HepG2 (cell line): ENCODE measurements at regions not wholly inside any gene's neighbourhood (a gene's known extent, or its start where the extent isn't known, plus 50 kb on each side); places are given as distances from the start of the nearest gene placed in this dataset.

Experiments used
- ATAC-seq: fragments of 200-7000 bp; cut with Tn5 transposase; 3 replicates; pipeline ENCODE4 v1.9.1; 2020; ENCODE audit warnings: mild to moderate bottlenecking, moderate library complexity
- BruUV-seq: library from RNA; stranded (reverse); fragments of 400-500 nt; replicated peaks from 2 replicates; lab custom pipeline; 2021; lab: Mats Ljungman, UMichigan
- CTCF ChIA-PET: fragments of 300-600 bp; formaldehyde crosslinking; extraction: SDS; loops from one replicate; lab custom pipeline; 2021; ENCODE audit warnings: low total read pairs, inconsistent platforms, low intra/inter-chr PET ratio; lab: Yijun Ruan, JAX
- POLR2A ChIA-PET: fragments of 350-600 bp; sonication (Branson Sonifier 250); formaldehyde crosslinking; loops from one replicate; lab custom pipeline; 2020; ENCODE audit warnings: antibody characterized with exemption, inconsistent platforms; lab: Yijun Ruan, JAX
- DNase-seq: peaks from one replicate; pipeline ENCODE4 v3.0.0-alpha.2; 2015; ENCODE audit warnings: low spot score
- FAIRE-seq: peaks from 3 replicates; lab custom pipeline; 2011; peaks lifted over from hg19 to GRCh38; lab: Jason Lieb, UNC
- H2AFZ ChIP-seq: one replicate; pipeline ENCODE4 v1.6.1; 2011; ENCODE audit warnings: low read length, inconsistent platforms
- H3K27ac ChIP-seq: fragments of 300-600 bp; 3 replicates; pipeline ENCODE4 v1.8.0; 2011; ENCODE audit warnings: mixed run types, mild to moderate bottlenecking, mixed read lengths, low read length, inconsistent platforms; ENCODE audit not compliant: insufficient read depth; ENCODE audit errors: extremely low read length
- H3K27me3 ChIP-seq, 2 experiments: fragments of 200-600 bp in 1 of 2; 2 replicates in 1 of 2; 3 replicates in 1 of 2; pipeline versions ENCODE4 v1.6.0 to v1.8.0; 2011; ENCODE audit warnings: low read length in 2 of 2, mild to moderate bottlenecking in 2 of 2, moderate library complexity in 2 of 2, inconsistent platforms in 1 of 2; ENCODE audit not compliant: insufficient read depth in 2 of 2, control insufficient read depth in 1 of 2
- H3K36me3 ChIP-seq, 2 experiments: fragments of 200-600 bp in 1 of 2; replicated peaks in 1 of 2; 2 replicates in 1 of 2; 3 replicates in 1 of 2; pipeline versions ENCODE4 v1.5.1 to v1.8.0; 2011; ENCODE audit warnings: low read length in 2 of 2, inconsistent platforms in 1 of 2; ENCODE audit not compliant: insufficient read depth in 2 of 2, control insufficient read depth in 1 of 2
- H3K4me1 ChIP-seq: 2 replicates; pipeline ENCODE4 v1.5.1; 2012; ENCODE audit warnings: low read length, inconsistent platforms; ENCODE audit not compliant: insufficient read depth
- H3K4me2 ChIP-seq: 2 replicates; pipeline ENCODE4 v1.6.0; 2011; ENCODE audit warnings: low read depth, low read length, inconsistent platforms
- H3K4me3 ChIP-seq, 3 experiments: fragments of 200-600 bp in 1 of 3; sonication (generic), shearing (Covaris generic) in 1 of 3; replicated peaks in 1 of 3; 2 replicates each; pipeline ENCODE4 v1.5.1; 2011 to 2016; ENCODE audit warnings: low read length in 3 of 3, inconsistent platforms in 2 of 3, low read depth in 2 of 3, mild to moderate bottlenecking in 2 of 3, control low read depth in 1 of 3, mixed read lengths in 1 of 3; ENCODE audit not compliant: insufficient read depth in 1 of 3
- H3K79me2 ChIP-seq: one replicate; pipeline ENCODE4 v1.6.1; 2011; ENCODE audit warnings: low read length, inconsistent platforms; ENCODE audit not compliant: insufficient read depth
- H3K9ac ChIP-seq: 2 replicates; pipeline ENCODE4 v1.6.0; 2011; ENCODE audit warnings: mild to moderate bottlenecking, low read depth, low read length, inconsistent platforms; ENCODE audit not compliant: insufficient read depth
- H3K9me3 ChIP-seq: 2 replicates; pipeline ENCODE4 v1.5.1; 2012; ENCODE audit warnings: mild to moderate bottlenecking, low read length
- H4K20me1 ChIP-seq: 2 replicates; pipeline ENCODE4 v1.6.0; 2011; ENCODE audit warnings: inconsistent platforms, mild to moderate bottlenecking, low read length, moderate library complexity; ENCODE audit not compliant: insufficient read depth
- MAF1 ChIP-seq: sonication (generic); formaldehyde crosslinking; IDR thresholded peaks from 2 replicates; pipeline ENCODE4 v1.5.0; 2020; ENCODE audit warnings: missing genetic modification reagents, borderline replicate concordance
- RXRA ChIP-seq: sonication (generic); formaldehyde crosslinking; IDR thresholded peaks from 2 replicates; pipeline ENCODE4 v1.5.1; 2020; ENCODE audit warnings: missing genetic modification reagents
- ZNF335 ChIP-seq: sonication (generic); formaldehyde crosslinking; IDR thresholded peaks from 2 replicates; pipeline ENCODE4 v1.4.0; 2020; ENCODE audit warnings: missing genetic modification reagents
- ZNF337 ChIP-seq: sonication (generic); formaldehyde crosslinking; IDR thresholded peaks from 2 replicates; pipeline ENCODE4 v1.5.1; 2020; ENCODE audit warnings: missing genetic modification reagents, low read depth, mild to moderate bottlenecking, borderline replicate concordance
- ZNF33B ChIP-seq: sonication (generic); formaldehyde crosslinking; IDR thresholded peaks from 2 replicates; pipeline ENCODE4 v1.5.1; 2020; ENCODE audit warnings: mild to moderate bottlenecking, missing genetic modification reagents
- ZNF510 ChIP-seq: sonication (generic); formaldehyde crosslinking; IDR thresholded peaks from 2 replicates; pipeline ENCODE4 v1.4.0; 2020; ENCODE audit warnings: low read depth, mild to moderate bottlenecking, missing genetic modification reagents
- ZNF556 ChIP-seq: sonication (generic); formaldehyde crosslinking; IDR thresholded peaks from 2 replicates; pipeline ENCODE4 v1.4.0; 2020; ENCODE audit warnings: mild to moderate bottlenecking, missing genetic modification reagents, borderline replicate concordance
- ZNF709 ChIP-seq: sonication (generic); formaldehyde crosslinking; IDR thresholded peaks from 2 replicates; pipeline ENCODE4 v1.5.0; 2020; ENCODE audit warnings: mild to moderate bottlenecking, missing genetic modification reagents
- ZNF776 ChIP-seq: sonication (generic); formaldehyde crosslinking; IDR thresholded peaks from 2 replicates; pipeline ENCODE4 v1.4.0; 2020; ENCODE audit warnings: mild to moderate bottlenecking, missing genetic modification reagents
- WGBS: methylation state at CpG from one replicate; pipeline ENCODE4 v1.1.6; 2017; ENCODE audit warnings: low lambda C conversion rate; 5-methylcytosine and 5-hydroxymethylcytosine counted together
- in situ Hi-C: cut with HindIII; loops from 2 replicates; pipeline ENCODE4 v1.10.0; 2017; ENCODE audit warnings: low pct_unique_long_range_greater_than_20kb; ENCODE audit not compliant: extremely low pct_ligation_motif_present
- intact Hi-C: fragments of 100-400 bp; cut with micrococcal nuclease; formaldehyde crosslinking; loops from one replicate; pipeline ENCODE4 v1.10.0; 2022; ENCODE audit not compliant: unreplicated experiment
- TF ChIP-seq, protein P1 (sequence below), 2 experiments: sonication (generic) in 1 of 2; formaldehyde crosslinking in 1 of 2; IDR thresholded peaks; 2 replicates each; pipeline versions ENCODE4 v1.6.1 to v1.9.0; 2014 to 2022; ENCODE audit warnings: antibody characterized with exemption in 1 of 2, borderline replicate concordance in 1 of 2, inconsistent platforms in 1 of 2, low read depth in 1 of 2, missing genetic modification reagents in 1 of 2
- TF ChIP-seq, protein P2 (sequence below): sonication (generic); formaldehyde crosslinking; IDR thresholded peaks from 2 replicates; pipeline ENCODE4 v1.8.1; 2023; ENCODE audit warnings: mild to moderate bottlenecking, moderate library complexity, missing genetic modification reagents

DNA sequence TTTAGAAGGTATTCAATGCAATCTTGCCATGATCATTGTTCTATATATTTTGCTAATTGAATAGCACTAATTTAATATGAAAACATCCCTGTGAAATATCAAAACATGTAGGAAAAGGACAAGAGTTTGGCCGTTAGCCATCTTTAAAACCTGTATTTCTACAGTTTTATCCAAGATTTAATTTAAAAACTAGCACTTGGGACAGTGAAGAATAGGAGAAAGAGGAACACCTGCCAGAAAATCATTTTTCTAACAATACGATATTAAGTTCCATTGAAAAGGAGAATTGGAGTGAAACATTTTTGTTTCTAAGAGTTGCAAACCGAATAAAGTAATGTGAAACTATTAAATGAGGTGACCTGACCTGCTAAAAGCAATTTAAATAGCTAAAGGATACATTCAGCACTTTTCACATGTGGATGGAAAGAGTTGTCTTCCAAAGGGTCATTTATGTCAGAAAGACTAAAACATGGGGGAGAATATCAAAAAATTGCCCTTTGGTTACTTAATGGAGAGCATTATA lies 1673.6 kb upstream of the MIR17HG start:
- POLR2A ChIA-PET: no interaction called here
- DNase-seq (no peak), ATAC-seq (no peak), FAIRE-seq (no peak)
- Histone ChIP-seq H2AFZ (no peak overlapping the region), H3K4me3 (no peak overlapping the region), H3K4me1 (no peaks in the 10 kb centered on the region), H4K20me1 (no peaks in the 10 kb centered on the region), H3K27ac (no peak overlapping the region), H3K36me3 (no peaks in the 10 kb centered on the region), H3K4me2 (no peak overlapping the region), H3K27me3 (no peaks in the 10 kb centered on the region), H3K9ac (no peak overlapping the region), H3K79me2 (no peaks in the 10 kb centered on the region), H3K9me3 (no peaks in the 10 kb centered on the region)
- CTCF ChIA-PET: no interaction called here
- in situ Hi-C loops (no loop called here), intact Hi-C loops (no loop called here)
- BruUV-seq: no TSS peak
- TF ChIP-seq MAF1 (CRISPR knock-in tag) (no peak), RXRA (no peak)
- 1% methylated on average over 3 of the region's 3 CpGs for WGBS

DNA sequence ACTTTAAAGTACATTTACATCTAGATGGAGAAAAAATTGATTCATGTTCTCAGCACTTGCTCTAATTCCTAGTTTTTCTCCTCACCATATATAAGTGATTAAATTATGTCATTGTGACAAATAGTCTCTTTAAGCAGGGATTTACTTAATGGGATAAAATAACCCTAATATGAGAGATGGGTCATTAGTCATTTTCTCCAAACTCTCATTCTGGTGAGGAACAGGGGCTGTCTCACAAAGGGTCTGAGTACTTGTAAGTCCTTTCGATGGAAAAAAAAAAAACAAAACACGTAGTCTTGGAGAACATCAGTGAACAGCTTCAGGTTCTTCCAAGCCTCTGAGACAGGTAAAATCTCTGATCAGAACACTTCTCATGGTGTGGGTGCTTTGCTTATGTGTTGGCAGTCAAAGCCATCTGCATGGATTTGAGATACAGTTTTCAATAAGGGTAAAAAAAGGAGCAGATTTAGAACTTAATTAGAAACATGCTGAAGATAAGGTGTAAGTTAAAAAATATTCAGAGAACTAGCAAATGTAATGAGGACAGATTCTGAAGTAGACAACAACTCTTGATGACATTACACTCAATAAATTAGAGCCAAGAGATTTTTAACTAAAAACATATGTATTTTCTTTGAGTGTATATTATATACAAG lies 1668.9 kb upstream of the MIR17HG start:
- no peak overlapping the region for H3K4me3 ChIP-seq
- H3K4me1 ChIP-seq: no peaks in the 10 kb centered on the region
- H4K20me1 ChIP-seq: no peaks in the 10 kb centered on the region
- WGBS: 48% methylated on average over 2 of the region's 2 CpGs
- DNase-seq (no peak), ATAC-seq (no peak), FAIRE-seq (no peak)
- POLR2A ChIA-PET: no interaction called here
- H3K9me3 ChIP-seq: no peaks in the 10 kb centered on the region
- no peak overlapping the region for H3K27ac ChIP-seq
- in situ Hi-C loops (no loop called here), intact Hi-C loops (no loop called here)
- no peaks in the 10 kb centered on the region for H3K36me3 ChIP-seq
- no TSS peak for BruUV-seq
- H3K79me2 ChIP-seq: no peaks in the 10 kb centered on the region
- H3K27me3 ChIP-seq: no peaks in the 10 kb centered on the region; a peak in 1 of 5 replicates
- no peak overlapping the region for H3K4me2 ChIP-seq
- H2AFZ ChIP-seq: no peak overlapping the region
- CTCF ChIA-PET: no interaction called here
- no peak overlapping the region for H3K9ac ChIP-seq
- TF ChIP-seq ZNF337 (CRISPR knock-in tag) (no peak), ZNF510 (CRISPR knock-in tag) (no peak), ZNF776 (no peak), ZNF33B (CRISPR knock-in tag) (no peak), ZNF556 (CRISPR knock-in tag) (no peak), ZNF335 (CRISPR knock-in tag) (no peak), ZNF709 (CRISPR knock-in tag) (no peak)
- TF ChIP-seq, protein P1, sequence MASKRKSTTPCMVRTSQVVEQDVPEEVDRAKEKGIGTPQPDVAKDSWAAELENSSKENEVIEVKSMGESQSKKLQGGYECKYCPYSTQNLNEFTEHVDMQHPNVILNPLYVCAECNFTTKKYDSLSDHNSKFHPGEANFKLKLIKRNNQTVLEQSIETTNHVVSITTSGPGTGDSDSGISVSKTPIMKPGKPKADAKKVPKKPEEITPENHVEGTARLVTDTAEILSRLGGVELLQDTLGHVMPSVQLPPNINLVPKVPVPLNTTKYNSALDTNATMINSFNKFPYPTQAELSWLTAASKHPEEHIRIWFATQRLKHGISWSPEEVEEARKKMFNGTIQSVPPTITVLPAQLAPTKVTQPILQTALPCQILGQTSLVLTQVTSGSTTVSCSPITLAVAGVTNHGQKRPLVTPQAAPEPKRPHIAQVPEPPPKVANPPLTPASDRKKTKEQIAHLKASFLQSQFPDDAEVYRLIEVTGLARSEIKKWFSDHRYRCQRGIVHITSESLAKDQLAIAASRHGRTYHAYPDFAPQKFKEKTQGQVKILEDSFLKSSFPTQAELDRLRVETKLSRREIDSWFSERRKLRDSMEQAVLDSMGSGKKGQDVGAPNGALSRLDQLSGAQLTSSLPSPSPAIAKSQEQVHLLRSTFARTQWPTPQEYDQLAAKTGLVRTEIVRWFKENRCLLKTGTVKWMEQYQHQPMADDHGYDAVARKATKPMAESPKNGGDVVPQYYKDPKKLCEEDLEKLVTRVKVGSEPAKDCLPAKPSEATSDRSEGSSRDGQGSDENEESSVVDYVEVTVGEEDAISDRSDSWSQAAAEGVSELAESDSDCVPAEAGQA (IDR thresholded peaks at IDR 0.05; ENCODE audit: low read depth): no peak
- TF ChIP-seq, protein P1 (CRISPR knock-in tag; IDR thresholded peaks at IDR 0.05; ENCODE audit: borderline replicate concordance): no peak
- TF ChIP-seq, protein P2, sequence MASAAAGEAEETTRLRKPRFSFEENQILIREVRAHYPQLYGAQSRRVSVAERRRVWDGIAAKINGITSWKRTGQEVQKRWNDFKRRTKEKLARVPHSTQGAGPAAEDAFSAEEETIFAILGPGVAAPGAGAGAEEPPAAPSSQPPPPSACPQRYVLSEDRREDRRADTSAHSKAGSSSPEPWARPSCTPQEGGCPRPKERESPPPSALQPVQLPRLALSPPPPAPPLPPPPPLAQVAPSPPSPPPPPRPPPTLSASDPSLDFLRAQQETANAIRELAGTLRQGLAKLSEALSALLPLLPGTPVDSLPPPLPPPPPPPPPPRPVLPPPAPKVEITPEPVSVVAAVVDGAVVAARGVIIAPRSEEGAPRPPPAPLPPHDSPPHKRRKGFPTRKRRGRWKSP (CRISPR knock-in tag): no peak
